ENCODE measurements at regions not wholly inside any gene's neighbourhood (a gene's known extent, or its start where the extent isn't known, plus 50 kb on each side); places are given as distances from the start of the nearest gene placed in this dataset.
"Not testable (repeated sequence)": the region's sequence is repeated elsewhere in the genome, so short reads cannot be mapped to it uniquely, and the experiment has no call there.

GRCh38 chr1:65527707-65528503 lies 107.4 kb downstream of the LEPR start:
- DNase-seq = no peak

DNA sequence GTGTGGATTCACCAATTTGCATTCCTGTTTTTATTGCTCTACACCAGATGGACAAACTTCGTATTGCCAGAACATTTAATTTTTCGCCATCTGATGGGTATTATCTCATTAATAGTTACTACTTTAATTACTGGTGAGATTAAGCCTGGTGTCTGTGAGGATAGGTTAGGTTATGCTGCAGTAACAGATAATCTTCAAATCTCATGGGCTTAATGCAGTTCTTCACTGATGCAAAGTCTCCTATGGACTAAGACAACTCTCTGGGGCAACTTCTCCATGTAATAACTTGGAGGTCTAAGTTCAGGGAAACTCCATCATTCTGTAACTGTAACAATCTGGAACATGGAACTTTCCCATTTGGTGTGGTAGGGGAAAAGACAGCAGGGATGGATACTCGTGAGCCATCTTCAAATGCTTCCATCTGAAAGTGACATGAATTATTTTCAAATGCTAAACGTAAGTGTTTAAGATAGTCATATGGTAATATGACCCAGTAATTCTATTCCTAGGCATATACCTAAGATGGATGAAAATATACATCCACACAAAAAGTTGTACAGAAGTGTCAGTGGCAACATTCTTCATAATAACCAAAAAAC lies 111.6 kb downstream of the LEPR start:
- DNase-seq = no peak

DNA sequence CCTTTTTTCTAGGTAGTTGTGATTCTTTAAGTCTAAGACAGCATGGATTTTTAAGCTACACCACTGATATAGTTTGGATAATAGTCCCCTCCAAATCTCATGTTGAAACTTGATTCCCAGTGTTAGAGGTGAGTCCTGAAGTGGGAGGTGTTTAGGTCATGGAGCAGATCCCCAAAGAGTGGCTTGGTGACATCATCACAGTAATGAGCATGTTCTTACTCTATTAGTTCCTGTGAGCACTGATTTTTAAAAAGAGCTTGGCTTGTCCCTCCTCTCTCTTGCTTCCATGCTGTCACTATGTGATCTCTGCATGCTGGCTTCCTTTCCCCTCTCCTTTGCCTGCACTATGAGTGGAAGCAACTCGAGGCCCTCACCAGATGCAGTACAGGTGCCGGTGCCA lies 115.5 kb downstream of the LEPR start:
- DNase-seq = no peak

GRCh38 chr1:65538086-65538485 lies 117.6 kb downstream of the LEPR start:
- no peak for DNase-seq

DNA sequence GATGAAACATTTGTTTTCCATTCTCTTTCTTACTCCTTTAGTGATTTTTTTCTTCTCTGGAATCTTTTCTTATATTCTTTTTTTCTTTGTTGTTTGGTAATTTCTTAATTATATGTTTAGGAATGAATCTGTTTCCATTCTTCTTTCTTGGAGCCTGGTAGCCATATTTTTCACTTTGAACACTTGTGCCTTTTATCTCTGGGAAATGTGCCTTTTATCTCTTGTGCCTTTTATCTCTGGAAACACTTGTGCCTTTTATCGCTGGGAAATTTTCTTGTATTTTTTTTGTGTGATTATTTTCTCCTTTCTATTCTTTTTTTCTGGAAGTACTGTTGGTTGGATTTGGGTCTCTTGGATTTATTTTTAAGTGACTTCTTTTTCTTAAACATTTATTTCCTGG lies 118.2 kb downstream of the LEPR start:
- no peak for DNase-seq

- DNase-seq = no peak
Observed at GRCh38 chr1:65539266-65540131, 119.0 kb downstream of the LEPR start.

GRCh38 chr1:65541161-65541560 lies 120.7 kb downstream of the LEPR start:
- no peak for DNase-seq

- no peak for DNase-seq
Observed at GRCh38 chr1:65541865-65542264, 121.4 kb downstream of the LEPR start.

DNA sequence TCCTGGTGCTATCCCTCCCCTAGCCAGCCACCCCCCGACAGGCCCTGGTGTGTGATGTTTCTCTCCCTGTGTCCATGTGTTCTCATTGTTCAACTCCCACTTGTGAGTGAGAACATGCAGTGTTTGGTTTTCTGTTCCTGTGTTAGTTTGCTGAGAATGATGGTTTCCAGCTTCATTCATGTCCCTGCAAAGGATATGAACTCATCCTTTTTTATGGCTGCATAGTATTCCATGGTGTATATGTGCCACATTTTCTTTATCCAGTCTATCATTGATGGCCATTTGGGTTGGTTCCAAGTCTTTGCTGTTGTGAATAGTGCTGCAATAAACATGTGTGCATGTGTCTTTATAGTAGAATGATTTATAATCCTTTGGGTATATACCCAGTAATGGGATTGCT lies 122.1 kb downstream of the LEPR start:
- not testable (repeated sequence) for DNase-seq

- not testable (repeated sequence) for DNase-seq
Observed at GRCh38 chr1:65550306-65551010, 130.0 kb downstream of the LEPR start.

- not testable (repeated sequence) for DNase-seq
Observed at GRCh38 chr1:65552484-65552883, 132.0 kb downstream of the LEPR start.

- DNase-seq = not testable (repeated sequence)
Observed at GRCh38 chr1:65554086-65554764, 133.8 kb downstream of the LEPR start.

DNA sequence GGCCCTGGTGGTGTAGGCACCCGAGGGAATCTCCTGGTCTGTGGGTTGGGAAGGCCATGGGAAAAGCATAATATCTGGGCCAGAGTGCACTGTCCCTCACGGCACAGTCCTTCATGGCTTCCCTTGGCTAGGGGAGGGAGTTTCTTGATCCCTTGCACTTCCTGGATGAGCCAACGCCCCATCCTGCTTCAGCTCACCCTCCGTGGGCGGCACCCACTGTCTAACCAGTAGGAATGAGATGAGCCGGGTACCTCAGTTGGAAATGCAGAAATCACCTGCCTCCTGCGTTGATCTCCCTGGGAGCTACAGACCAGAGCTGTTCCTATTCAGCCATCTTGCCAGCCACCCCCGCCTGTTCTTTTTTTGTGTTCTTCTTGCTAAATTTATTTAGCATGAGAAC lies 134.4 kb downstream of the LEPR start:
- no peak for DNase-seq

- no peak for DNase-seq
Observed at GRCh38 chr1:65558215-65558614, 137.7 kb downstream of the LEPR start.

GRCh38 chr1:65564493-65564892 lies 144.0 kb downstream of the LEPR start:
- DNase-seq = no peak

DNA sequence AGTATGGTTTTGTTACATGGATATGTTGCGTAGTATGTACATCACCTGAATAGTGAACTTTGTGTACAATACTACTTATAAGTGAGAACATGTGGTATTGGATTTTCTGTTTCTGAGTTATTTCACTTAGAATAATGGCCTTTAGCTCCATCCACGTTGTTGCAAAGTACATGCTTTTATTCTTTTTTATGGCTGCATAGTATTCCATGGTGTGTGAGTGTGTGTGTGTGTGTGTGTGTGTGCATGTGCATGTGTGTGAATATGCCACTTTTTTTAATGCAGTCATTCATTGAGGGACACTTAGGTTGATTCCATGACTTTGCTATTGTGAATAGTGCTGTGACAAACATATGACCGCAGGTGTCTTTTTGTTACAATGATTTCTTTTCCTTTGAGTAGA lies 147.8 kb downstream of the LEPR start:
- DNase-seq = no peak

GRCh38 chr1:65572701-65573421 lies 152.4 kb downstream of the LEPR start:
- DNase-seq = no peak

DNA sequence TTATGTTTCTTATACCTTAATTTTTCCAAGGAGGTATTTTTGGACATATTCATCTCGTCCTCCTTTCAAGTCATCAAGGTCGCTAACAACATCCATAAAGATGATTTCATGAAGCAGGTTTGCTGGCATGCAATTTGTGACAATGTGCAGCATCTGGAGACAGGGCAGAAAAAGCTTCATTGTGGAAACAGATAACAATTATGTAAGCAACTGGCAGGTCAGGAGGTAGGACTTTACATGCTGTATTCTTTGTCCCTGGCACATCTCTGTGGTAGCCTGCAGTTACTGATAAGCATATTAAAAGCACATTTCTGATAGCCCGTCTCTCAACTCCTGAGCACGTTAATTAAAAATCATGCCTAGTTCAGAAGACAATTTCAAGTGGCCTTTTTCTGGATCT lies 156.8 kb downstream of the LEPR start:
- DNase-seq = no peak

DNA sequence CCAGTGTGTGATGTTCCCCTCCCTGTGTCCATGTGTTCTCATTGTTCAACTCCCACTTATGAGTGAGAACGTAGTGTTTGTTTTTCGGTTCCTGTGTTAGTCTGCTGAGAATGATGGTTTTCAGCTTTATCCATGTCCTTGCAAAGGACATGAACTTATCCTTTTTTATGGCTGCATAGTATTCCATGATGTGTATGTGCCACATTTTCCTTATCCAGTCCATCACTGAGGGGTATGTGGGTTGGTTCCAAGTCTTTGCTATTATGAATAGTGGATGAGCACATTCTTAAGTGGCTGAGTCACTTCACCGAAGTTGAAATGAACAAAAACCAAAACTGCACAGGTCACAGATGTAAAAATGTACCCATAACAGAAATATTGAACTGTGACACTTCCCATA lies 157.5 kb downstream of the LEPR start:
- not testable (repeated sequence) for DNase-seq

GRCh38 chr1:65581119-65581518 lies 160.7 kb downstream of the LEPR start:
- DNase-seq = no peak

- no peak for DNase-seq
Observed at GRCh38 chr1:65584399-65584798, 163.9 kb downstream of the LEPR start.

- no peak for DNase-seq
Observed at GRCh38 chr1:65590279-65590678, 169.8 kb downstream of the LEPR start.

Data from activated naive CD4-positive, alpha-beta T cell (primary cell).